GM13976 (cell line): ENCODE measurements at regions not wholly inside any gene's neighbourhood (a gene's known extent, or its start where the extent isn't known, plus 50 kb on each side); places are given as distances from the start of the nearest gene placed in this dataset.

Experiments used
- DNase-seq: peaks from one replicate; pipeline ENCODE4 v3.0.0; 2012; ENCODE audit warnings: low spot score
- CTCF ChIP-seq: IDR thresholded peaks from 2 replicates; pipeline ENCODE4 v1.5.1; 2012; ENCODE audit warnings: borderline replicate concordance, mild to moderate bottlenecking; ENCODE audit not compliant: insufficient read depth; ENCODE audit errors: extremely low read depth, missing control alignments, control extremely low read depth
- in situ Hi-C: fragments of 300-500 bp; cut with MboI; formaldehyde crosslinking; loops from one replicate; pipeline ENCODE4 v1.12.0; 2022; ENCODE audit warnings: low sequenced_read_pairs, mixed read lengths, inconsistent platforms; ENCODE audit not compliant: unreplicated experiment

GRCh38 chr6:23343610-23344306 lies 774.4 kb downstream of the HDGFL1 start:
- in situ Hi-C loops = no loop called here
- no peak for TF ChIP-seq CTCF
- DNase-seq = no peak

GRCh38 chr6:23348185-23348584 lies 777.8 kb upstream of the NRSN1 start:
- no peak for TF ChIP-seq CTCF

GRCh38 chr6:23349521-23350147 lies 776.4 kb upstream of the NRSN1 start:
- in situ Hi-C loops = no loop called here
- no peak for TF ChIP-seq CTCF
- DNase-seq = no peak

More at GRCh38 chr6:23348185-23348584, 777.8 kb upstream of the NRSN1 start:
- in situ Hi-C loops = no loop called here
- no peak for DNase-seq

- no peak for DNase-seq
These were observed 775.1 kb upstream of the NRSN1 start for GRCh38 chr6:23350752-23351453.

GRCh38 chr6:23354004-23354403 lies 772.0 kb upstream of the NRSN1 start:
- no peak for DNase-seq
- TF ChIP-seq CTCF = no peak
- in situ Hi-C loops = no loop called here

More at GRCh38 chr6:23350752-23351453, 775.1 kb upstream of the NRSN1 start:
- no peak for TF ChIP-seq CTCF
- in situ Hi-C loops = no loop called here

- no peak for DNase-seq
- no peak for TF ChIP-seq CTCF
- in situ Hi-C loops = no loop called here
These were observed 768.7 kb upstream of the NRSN1 start for GRCh38 chr6:23357185-23357766.
